ENCODE measurements at regions not wholly inside any gene's neighbourhood (a gene's known extent, or its start where the extent isn't known, plus 50 kb on each side); places are given as distances from the start of the nearest gene placed in this dataset.

- TF ChIP-seq, protein P1, sequence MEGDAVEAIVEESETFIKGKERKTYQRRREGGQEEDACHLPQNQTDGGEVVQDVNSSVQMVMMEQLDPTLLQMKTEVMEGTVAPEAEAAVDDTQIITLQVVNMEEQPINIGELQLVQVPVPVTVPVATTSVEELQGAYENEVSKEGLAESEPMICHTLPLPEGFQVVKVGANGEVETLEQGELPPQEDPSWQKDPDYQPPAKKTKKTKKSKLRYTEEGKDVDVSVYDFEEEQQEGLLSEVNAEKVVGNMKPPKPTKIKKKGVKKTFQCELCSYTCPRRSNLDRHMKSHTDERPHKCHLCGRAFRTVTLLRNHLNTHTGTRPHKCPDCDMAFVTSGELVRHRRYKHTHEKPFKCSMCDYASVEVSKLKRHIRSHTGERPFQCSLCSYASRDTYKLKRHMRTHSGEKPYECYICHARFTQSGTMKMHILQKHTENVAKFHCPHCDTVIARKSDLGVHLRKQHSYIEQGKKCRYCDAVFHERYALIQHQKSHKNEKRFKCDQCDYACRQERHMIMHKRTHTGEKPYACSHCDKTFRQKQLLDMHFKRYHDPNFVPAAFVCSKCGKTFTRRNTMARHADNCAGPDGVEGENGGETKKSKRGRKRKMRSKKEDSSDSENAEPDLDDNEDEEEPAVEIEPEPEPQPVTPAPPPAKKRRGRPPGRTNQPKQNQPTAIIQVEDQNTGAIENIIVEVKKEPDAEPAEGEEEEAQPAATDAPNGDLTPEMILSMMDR (IDR thresholded peaks at IDR 0.05), result no peak
- TF ChIP-seq POLR2A (IDR thresholded peaks at IDR 0.05), result no peak
Measured at GRCh38 chr12:60172266-60173211, 576.7 kb downstream of the SLC16A7 start.
